Transverse colon (tissue), 4 donors: ENCODE measurements at regions not wholly inside any gene's neighbourhood (a gene's known extent, or its start where the extent isn't known, plus 50 kb on each side); places are given as distances from the start of the nearest gene placed in this dataset.

Source experiments
- EP300 ChIP-seq: sonication (generic); formaldehyde crosslinking; IDR thresholded peaks from one replicate; pipeline ENCODE4 v1.6.1; 2017; ENCODE audit warnings: antibody characterized with exemption, low read depth
- POLR2A ChIP-seq: fragments of 450-650 bp; IDR thresholded peaks from one replicate; pipeline ENCODE4 v1.6.1; 2016; ENCODE audit warnings: antibody characterized with exemption, mild to moderate bottlenecking, moderate library complexity
- POLR2AphosphoS5 ChIP-seq, 3 donors: sonication (generic); formaldehyde crosslinking; IDR thresholded peaks; one replicate each; pipeline ENCODE4 v1.6.1; 2016; ENCODE audit warnings: antibody characterized with exemption in 3 of 3
- TF ChIP-seq, protein P1 (sequence below), 5 experiments: fragments of 200-600 bp in 3 of 5; fragments of 450-650 bp in 2 of 5; sonication (generic) in 3 of 5; IDR thresholded peaks; 1 replicate in 2 of 5; 2 replicates in 3 of 5; pipeline ENCODE4 v1.5.1; 2016 to 2017; ENCODE audit warnings: antibody characterized with exemption in 5 of 5, inconsistent platforms in 3 of 5, mild to moderate bottlenecking in 2 of 5, moderate library complexity in 1 of 5

DNA sequence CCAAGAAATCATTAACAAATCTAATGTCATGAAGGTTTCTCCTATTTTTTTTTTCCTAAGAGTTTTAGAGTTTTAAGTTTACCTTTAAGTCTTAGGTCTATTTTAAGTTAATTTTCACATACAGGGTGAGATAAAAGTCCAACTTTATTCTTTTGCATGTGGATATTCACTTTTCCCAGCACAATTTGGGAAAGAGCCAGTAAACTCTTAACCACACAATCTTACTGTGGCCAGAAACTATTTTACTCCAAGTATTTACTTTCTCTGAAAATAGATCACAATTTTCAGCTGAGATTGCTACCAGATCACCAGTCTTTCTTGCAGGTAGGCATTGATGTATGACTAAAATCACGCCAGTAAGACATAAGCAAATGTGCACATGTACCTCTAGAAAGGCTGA, 728.5 kb downstream of the TNS3 start:
- no peak for TF ChIP-seq POLR2A
- TF ChIP-seq, protein P1, sequence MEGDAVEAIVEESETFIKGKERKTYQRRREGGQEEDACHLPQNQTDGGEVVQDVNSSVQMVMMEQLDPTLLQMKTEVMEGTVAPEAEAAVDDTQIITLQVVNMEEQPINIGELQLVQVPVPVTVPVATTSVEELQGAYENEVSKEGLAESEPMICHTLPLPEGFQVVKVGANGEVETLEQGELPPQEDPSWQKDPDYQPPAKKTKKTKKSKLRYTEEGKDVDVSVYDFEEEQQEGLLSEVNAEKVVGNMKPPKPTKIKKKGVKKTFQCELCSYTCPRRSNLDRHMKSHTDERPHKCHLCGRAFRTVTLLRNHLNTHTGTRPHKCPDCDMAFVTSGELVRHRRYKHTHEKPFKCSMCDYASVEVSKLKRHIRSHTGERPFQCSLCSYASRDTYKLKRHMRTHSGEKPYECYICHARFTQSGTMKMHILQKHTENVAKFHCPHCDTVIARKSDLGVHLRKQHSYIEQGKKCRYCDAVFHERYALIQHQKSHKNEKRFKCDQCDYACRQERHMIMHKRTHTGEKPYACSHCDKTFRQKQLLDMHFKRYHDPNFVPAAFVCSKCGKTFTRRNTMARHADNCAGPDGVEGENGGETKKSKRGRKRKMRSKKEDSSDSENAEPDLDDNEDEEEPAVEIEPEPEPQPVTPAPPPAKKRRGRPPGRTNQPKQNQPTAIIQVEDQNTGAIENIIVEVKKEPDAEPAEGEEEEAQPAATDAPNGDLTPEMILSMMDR (IDR thresholded peaks at IDR 0.05) = no peak
- no peak for TF ChIP-seq EP300
- TF ChIP-seq POLR2AphosphoS5 (IDR thresholded peaks at IDR 0.05) = no peak
